CD4-positive, alpha-beta T cell treated with Interleukin-4 for 4 hours (primary cell): ENCODE measurements at regions not wholly inside any gene's neighbourhood (a gene's known extent, or its start where the extent isn't known, plus 50 kb on each side); places are given as distances from the start of the nearest gene placed in this dataset.
"Not testable (repeated sequence)": the region's sequence is repeated elsewhere in the genome, so short reads cannot be mapped to it uniquely, and the experiment has no call there.

Experiments
- DNase-seq: peaks from one replicate; pipeline ENCODE4 v3.0.0-alpha.2; 2020

- no peak for DNase-seq
Measured at GRCh38 chrY:12459965-12460364, 241.1 kb upstream of the USP9Y start.

- no peak for DNase-seq
Measured at GRCh38 chrY:12464155-12464554, 236.9 kb upstream of the USP9Y start.

GRCh38 chrY:12465706-12466105, 235.3 kb upstream of the USP9Y start:
- no peak for DNase-seq

- DNase-seq: no peak
Measured at GRCh38 chrY:12469081-12469480, 231.9 kb upstream of the USP9Y start.

- DNase-seq: no peak
Measured at GRCh38 chrY:12474472-12474871, 226.6 kb upstream of the USP9Y start.

- peak; percentile 32 for DNase-seq
Measured at GRCh38 chrY:12479382-12479781, 221.6 kb upstream of the USP9Y start.

- no peak for DNase-seq
Measured at GRCh38 chrY:12483394-12483793, 217.6 kb upstream of the USP9Y start.

- peak; percentile 21 for DNase-seq
Measured at GRCh38 chrY:12490558-12491209, 210.3 kb upstream of the USP9Y start.

- no peak for DNase-seq
Measured at GRCh38 chrY:12492218-12492617, 208.8 kb upstream of the USP9Y start.

GRCh38 chrY:12496007-12496406, 205.0 kb upstream of the USP9Y start:
- DNase-seq: no peak

GRCh38 chrY:12500096-12500495, 200.9 kb upstream of the USP9Y start:
- no peak for DNase-seq

GRCh38 chrY:12504028-12504427, 197.0 kb upstream of the USP9Y start:
- DNase-seq: not testable (repeated sequence)

GRCh38 chrY:12517338-12517737, 183.7 kb upstream of the USP9Y start:
- no peak for DNase-seq

- DNase-seq: no peak
Measured at GRCh38 chrY:12525206-12525605, 175.8 kb upstream of the USP9Y start.

GRCh38 chrY:12526362-12527063, 174.5 kb upstream of the USP9Y start:
- DNase-seq: no peak

GRCh38 chrY:12537226-12537854, 163.7 kb upstream of the USP9Y start:
- no peak for DNase-seq

GRCh38 chrY:12546746-12547420, 154.1 kb upstream of the USP9Y start:
- DNase-seq: no peak

GRCh38 chrY:12552471-12553283, 148.4 kb upstream of the USP9Y start:
- no peak for DNase-seq

- DNase-seq: no peak
Measured at GRCh38 chrY:12553909-12554308, 147.1 kb upstream of the USP9Y start.

- no peak for DNase-seq
Measured at GRCh38 chrY:12555005-12555404, 146.0 kb upstream of the USP9Y start.

GRCh38 chrY:12559007-12559406, 142.0 kb upstream of the USP9Y start:
- no peak for DNase-seq

GRCh38 chrY:12576278-12576677, 124.8 kb upstream of the USP9Y start:
- DNase-seq: no peak
